ENCODE measurements at regions not wholly inside any gene's neighbourhood (a gene's known extent, or its start where the extent isn't known, plus 50 kb on each side); places are given as distances from the start of the nearest gene placed in this dataset.
"Not testable (repeated sequence)": the region's sequence is repeated elsewhere in the genome, so short reads cannot be mapped to it uniquely, and the experiment has no call there.

GRCh38 chrX:137884813-137885212, 318.9 kb downstream of the ZIC3 start:
- not testable (repeated sequence) for DNase-seq

GRCh38 chrX:137891431-137891830, 325.5 kb downstream of the ZIC3 start:
- no peak for DNase-seq

GRCh38 chrX:137896123-137896522, 330.2 kb downstream of the ZIC3 start:
- no peak for DNase-seq

GRCh38 chrX:137915466-137915865, 349.5 kb downstream of the ZIC3 start:
- no peak for DNase-seq

GRCh38 chrX:137916090-137916746, 350.3 kb downstream of the ZIC3 start:
- DNase-seq, result no peak

GRCh38 chrX:137926090-137926489, 360.2 kb downstream of the ZIC3 start:
- DNase-seq, result no peak

- no peak for DNase-seq
Observed at GRCh38 chrX:137929951-137930350, 364.0 kb downstream of the ZIC3 start.

- DNase-seq, result no peak
Observed at GRCh38 chrX:137930533-137930932, 364.6 kb downstream of the ZIC3 start.

- not testable (repeated sequence) for DNase-seq
Observed at GRCh38 chrX:137934214-137934613, 368.3 kb downstream of the ZIC3 start.

GRCh38 chrX:137934887-137935286, 369.0 kb downstream of the ZIC3 start:
- not testable (repeated sequence) for DNase-seq

- DNase-seq, result no peak
Observed at GRCh38 chrX:137945470-137945869, 379.5 kb downstream of the ZIC3 start.

- no peak for DNase-seq
Observed at GRCh38 chrX:137969191-137969590, 403.3 kb downstream of the ZIC3 start.

GRCh38 chrX:137982472-137983172, 416.7 kb downstream of the ZIC3 start:
- DNase-seq, result no peak

- no peak for DNase-seq
Observed at GRCh38 chrX:137988470-137988869, 422.5 kb downstream of the ZIC3 start.

GRCh38 chrX:137998619-137999018, 432.7 kb downstream of the ZIC3 start:
- no peak for DNase-seq

GRCh38 chrX:137999071-137999470, 433.1 kb downstream of the ZIC3 start:
- no peak for DNase-seq

- DNase-seq, result no peak
Observed at GRCh38 chrX:137999552-137999951, 433.6 kb downstream of the ZIC3 start.

- DNase-seq, result no peak
Observed at GRCh38 chrX:138001226-138001625, 435.3 kb downstream of the ZIC3 start.

- no peak for DNase-seq
Observed at GRCh38 chrX:138006180-138006579, 440.3 kb downstream of the ZIC3 start.

GRCh38 chrX:138008281-138008680, 442.4 kb downstream of the ZIC3 start:
- DNase-seq, result no peak

- no peak for DNase-seq
Observed at GRCh38 chrX:138011468-138011867, 445.5 kb downstream of the ZIC3 start.

- no peak for DNase-seq
Observed at GRCh38 chrX:138014577-138014976, 448.6 kb downstream of the ZIC3 start.

GRCh38 chrX:138018145-138018799, 452.3 kb downstream of the ZIC3 start:
- DNase-seq, result no peak

- DNase-seq, result no peak
Observed at GRCh38 chrX:138020941-138021340, 455.0 kb downstream of the ZIC3 start.
